ENCODE measurements at regions not wholly inside any gene's neighbourhood (a gene's known extent, or its start where the extent isn't known, plus 50 kb on each side); places are given as distances from the start of the nearest gene placed in this dataset.
A peak's percentile ranks its signal among the peaks of the same experiment; 100 is the strongest.

DNA sequence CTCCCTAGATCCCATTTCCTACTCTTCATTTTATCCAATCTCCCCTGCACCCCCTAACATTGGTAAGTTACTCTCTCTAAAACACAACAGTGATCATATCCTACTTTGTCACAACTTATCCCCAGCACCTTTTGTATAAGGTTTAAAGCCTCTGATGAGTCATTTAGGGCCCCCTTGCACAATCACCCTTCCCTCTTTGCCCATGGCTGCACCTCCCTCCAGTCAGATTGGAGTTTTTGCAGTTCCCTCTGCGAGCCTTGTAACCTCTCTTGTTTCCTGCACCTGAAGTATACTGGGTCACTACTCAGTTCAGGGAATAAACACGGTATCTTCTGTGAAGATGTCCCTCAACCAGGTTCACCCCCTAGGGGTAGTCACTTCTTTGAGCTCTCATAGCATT is 55.9 kb upstream of the ADRB1 start:
- DNase-seq (ENCODE audit: low read depth) = peak; percentile 37
- no peak for TF ChIP-seq CTCF (IDR thresholded peaks at IDR 0.05; ENCODE audit: insufficient read depth, low read depth, low read length)
- H3K4me3 ChIP-seq (ENCODE audit: low read depth, low read length) = no peak overlapping the region

- no peak for TF ChIP-seq CTCF (IDR thresholded peaks at IDR 0.05; ENCODE audit: insufficient read depth, low read depth, low read length)
- DNase-seq (ENCODE audit: low read depth) = no peak
- no peak overlapping the region for H3K4me3 ChIP-seq (ENCODE audit: low read depth, low read length)
Measured at GRCh38 chr10:113988535-113988934, 55.1 kb upstream of the ADRB1 start.

DNA sequence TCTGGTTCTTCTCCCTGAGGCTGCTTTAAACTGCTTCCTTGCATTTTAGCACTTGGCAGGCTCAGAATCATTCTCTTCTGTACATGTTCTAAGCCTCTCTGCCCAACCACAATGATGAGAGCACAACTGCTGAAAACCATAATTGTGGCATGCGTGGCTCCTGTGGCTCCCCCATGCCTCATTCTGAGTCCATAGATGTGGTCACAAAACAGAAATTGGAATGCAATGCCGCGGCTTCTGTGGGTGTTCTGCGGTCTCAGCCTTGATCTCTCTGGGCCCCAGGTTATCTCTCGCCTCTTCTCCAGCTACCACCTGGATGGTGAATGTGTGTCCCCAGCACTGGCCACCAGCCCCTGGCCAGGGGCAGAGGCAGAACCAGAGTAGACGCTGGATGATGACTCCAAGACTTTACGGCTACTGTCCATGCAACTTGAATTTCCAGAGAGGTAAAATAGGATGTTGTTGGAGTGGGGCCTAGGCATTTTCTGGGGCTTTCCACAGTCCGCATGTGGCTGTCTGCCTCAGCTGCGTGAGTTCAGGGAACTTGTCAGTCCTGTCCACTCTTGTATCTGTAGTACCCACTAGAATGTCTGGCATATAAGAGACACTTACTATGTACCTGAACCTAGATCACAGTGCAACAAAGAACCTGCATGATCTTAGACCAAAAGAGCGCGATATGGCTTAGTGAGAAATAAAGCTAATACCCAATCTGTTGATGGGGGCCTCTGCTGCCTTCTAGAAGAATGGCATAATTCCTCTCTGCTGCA is 52.4 kb upstream of the ADRB1 start:
- H3K4me3 ChIP-seq (ENCODE audit: low read depth, low read length) = no peak overlapping the region
- no peak for DNase-seq (ENCODE audit: low read depth)
- no peak for TF ChIP-seq CTCF (IDR thresholded peaks at IDR 0.05; ENCODE audit: insufficient read depth, low read depth, low read length)

- DNase-seq (ENCODE audit: low read depth) = no peak
- H3K4me3 ChIP-seq (ENCODE audit: low read depth, low read length) = no peak overlapping the region
- TF ChIP-seq CTCF (IDR thresholded peaks at IDR 0.05; ENCODE audit: insufficient read depth, low read depth, low read length) = no peak
Measured at GRCh38 chr10:113992471-113993011, 51.1 kb upstream of the ADRB1 start.

DNA sequence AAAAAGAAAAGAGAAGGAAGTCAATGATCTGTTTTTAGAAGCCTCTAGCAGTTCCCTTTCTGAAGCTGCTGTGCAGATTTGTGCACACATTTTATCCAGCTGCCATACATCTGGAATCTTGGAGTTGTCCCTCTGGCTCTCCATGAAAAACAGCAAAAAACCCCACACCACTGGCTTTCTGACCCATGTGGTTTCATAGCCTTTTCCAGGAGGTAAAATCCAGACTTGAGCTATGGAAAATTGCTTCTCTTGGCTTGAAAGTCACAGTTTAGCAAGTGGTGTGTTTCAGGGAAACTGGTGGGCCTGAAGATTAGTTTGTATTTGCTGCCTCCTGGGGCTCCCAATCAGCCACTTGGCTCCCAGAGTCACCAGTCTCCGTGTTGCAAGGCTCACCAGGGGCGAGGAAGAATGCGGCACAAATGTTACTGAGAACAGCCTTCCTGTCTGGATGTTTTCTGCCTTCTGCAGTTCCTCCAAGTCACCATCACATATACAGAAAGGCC is 50.1 kb upstream of the ADRB1 start:
- TF ChIP-seq CTCF (IDR thresholded peaks at IDR 0.05; ENCODE audit: insufficient read depth, low read depth, low read length) = no peak
- no peak overlapping the region for H3K4me3 ChIP-seq (ENCODE audit: low read depth, low read length)
- DNase-seq (ENCODE audit: low read depth) = no peak
